ENCODE measurements at regions not wholly inside any gene's neighbourhood (a gene's known extent, or its start where the extent isn't known, plus 50 kb on each side); places are given as distances from the start of the nearest gene placed in this dataset.
A peak's percentile ranks its signal among the peaks of the same experiment; 100 is the strongest.
"Not testable (repeated sequence)": the region's sequence is repeated elsewhere in the genome, so short reads cannot be mapped to it uniquely, and the experiment has no call there.

- DNase-seq (ENCODE audit: low read depth in 2 of 2), result peak in 1 of 2 donors; percentile 92
Observed at GRCh38 chr1:112818990-112819689, 104.0 kb upstream of the PPM1J start.

GRCh38 chr1:112817555-112818373, 102.6 kb upstream of the PPM1J start:
- DNase-seq (ENCODE audit: low read depth in 2 of 2), result no peak

GRCh38 chr1:112815376-112815775, 100.2 kb upstream of the PPM1J start:
- no peak for DNase-seq (ENCODE audit: low read depth in 2 of 2)

GRCh38 chr1:112814645-112815044, 99.5 kb upstream of the PPM1J start:
- DNase-seq (ENCODE audit: low read depth in 2 of 2), result not testable (repeated sequence)

GRCh38 chr1:112808861-112809684, 93.9 kb upstream of the PPM1J start:
- peak; percentile 69 to 72 for DNase-seq (ENCODE audit: low read depth in 2 of 2)

GRCh38 chr1:112807999-112808398, 92.9 kb upstream of the PPM1J start:
- no peak for DNase-seq (ENCODE audit: low read depth in 2 of 2)

GRCh38 chr1:112807117-112807516, 92.0 kb upstream of the PPM1J start:
- no peak for DNase-seq (ENCODE audit: low read depth in 2 of 2)

GRCh38 chr1:112806090-112806642, 91.0 kb upstream of the PPM1J start:
- DNase-seq (ENCODE audit: low read depth in 2 of 2), result no peak

GRCh38 chr1:112805155-112805853, 90.2 kb upstream of the PPM1J start:
- no peak for DNase-seq (ENCODE audit: low read depth in 2 of 2)

GRCh38 chr1:112803906-112804762, 89.0 kb upstream of the PPM1J start:
- peak; percentile 79 to 85 for DNase-seq (ENCODE audit: low read depth in 2 of 2)

GRCh38 chr1:112800289-112800688, 85.2 kb upstream of the PPM1J start:
- no peak for DNase-seq (ENCODE audit: low read depth in 2 of 2)

- DNase-seq (ENCODE audit: low read depth in 2 of 2), result no peak
Observed at GRCh38 chr1:112798292-112798691, 83.2 kb upstream of the PPM1J start.

- DNase-seq (ENCODE audit: low read depth in 2 of 2), result no peak
Observed at GRCh38 chr1:112797224-112797623, 82.1 kb upstream of the PPM1J start.

GRCh38 chr1:112794654-112795239, 79.6 kb upstream of the PPM1J start:
- no peak for DNase-seq (ENCODE audit: low read depth in 2 of 2)

- no peak for DNase-seq (ENCODE audit: low read depth in 2 of 2)
Observed at GRCh38 chr1:112793631-112794565, 78.8 kb upstream of the PPM1J start.

GRCh38 chr1:112791723-112792104, 76.6 kb upstream of the PPM1J start:
- no peak for DNase-seq (ENCODE audit: low read depth in 2 of 2)

- peak in 1 of 2 donors; percentile 43 for DNase-seq (ENCODE audit: low read depth in 2 of 2)
Observed at GRCh38 chr1:112790920-112791722, 76.0 kb upstream of the PPM1J start.

GRCh38 chr1:112788561-112788960, 73.4 kb upstream of the PPM1J start:
- no peak for DNase-seq (ENCODE audit: low read depth in 2 of 2)

All from lung microvascular endothelial cell (primary cell).